SK-N-SH treated with all-trans-retinoic acid at 6 μM for 48 hours (cell line): ENCODE measurements at regions not wholly inside any gene's neighbourhood (a gene's known extent, or its start where the extent isn't known, plus 50 kb on each side); places are given as distances from the start of the nearest gene placed in this dataset.
"Not testable (repeated sequence)": the region's sequence is repeated elsewhere in the genome, so short reads cannot be mapped to it uniquely, and the experiment has no call there.

ENCODE experiments used
- ATAC-seq: fragments of 200-7000 bp; cut with Tn5 transposase; 3 replicates; pipeline ENCODE4 v1.9.1; 2020; ENCODE audit warnings: mild to moderate bottlenecking, moderate library complexity
- ARNTL ChIP-seq: fragments of 450-650 bp; formaldehyde crosslinking; IDR thresholded peaks from 2 replicates; pipeline ENCODE4 v1.5.0; 2020; ENCODE audit warnings: low read depth, mild to moderate bottlenecking, moderate library complexity, borderline replicate concordance
- BACH2 ChIP-seq: fragments of 250-450 bp; sonication (Bioruptor Pico); IDR thresholded peaks from 2 replicates; pipeline ENCODE4 v1.9.0; 2021; ENCODE audit warnings: mild to moderate bottlenecking, borderline replicate concordance
- CSDC2 ChIP-seq: fragments of 250-450 bp; sonication (Bioruptor Pico); IDR thresholded peaks from 2 replicates; pipeline ENCODE4 v1.5.0; 2020; ENCODE audit warnings: mild to moderate bottlenecking, moderate library complexity
- ESRRG ChIP-seq: fragments of 250-450 bp; sonication (Bioruptor Pico); IDR thresholded peaks from 2 replicates; pipeline ENCODE4 v1.6.1; 2021; ENCODE audit warnings: mild to moderate bottlenecking
- GLIS3 ChIP-seq: fragments of 250-450 bp; sonication (Bioruptor Pico); IDR thresholded peaks from 2 replicates; pipeline ENCODE4 v1.5.0; 2020; ENCODE audit warnings: mild to moderate bottlenecking, moderate library complexity
- ISL1 ChIP-seq: fragments of 250-450 bp; sonication (Bioruptor Pico); IDR thresholded peaks from 2 replicates; pipeline ENCODE4 v2.1.2; 2022; ENCODE audit warnings: mild to moderate bottlenecking, moderate library complexity
- PPARA ChIP-seq: fragments of 250-450 bp; sonication (Bioruptor Pico); IDR thresholded peaks from 2 replicates; pipeline ENCODE4 v1.5.0; 2020; ENCODE audit warnings: mild to moderate bottlenecking, borderline replicate concordance
- RARB ChIP-seq: fragments of 250-450 bp; sonication (Bioruptor Pico); IDR thresholded peaks from 2 replicates; pipeline ENCODE4 v1.8.0; 2021; ENCODE audit warnings: mild to moderate bottlenecking, moderate library complexity
- SNAI2 ChIP-seq: fragments of 250-450 bp; sonication (Bioruptor Pico); IDR thresholded peaks from 2 replicates; pipeline ENCODE4 v1.5.0; 2020; ENCODE audit warnings: mild to moderate bottlenecking, moderate library complexity
- TCF4 ChIP-seq: fragments of 250-450 bp; sonication (Bioruptor Pico); IDR thresholded peaks from 2 replicates; pipeline ENCODE4 v1.8.0; 2021; ENCODE audit warnings: mild to moderate bottlenecking, moderate library complexity, borderline replicate concordance
- TOX ChIP-seq: fragments of 250-450 bp; sonication (Bioruptor Pico); IDR thresholded peaks from 2 replicates; pipeline ENCODE4 v1.8.0; 2021; ENCODE audit warnings: mild to moderate bottlenecking, moderate library complexity, borderline replicate concordance
- ZC3H10 ChIP-seq: fragments of 250-450 bp; sonication (Bioruptor Pico); IDR thresholded peaks from 2 replicates; pipeline ENCODE4 v1.5.1; 2021; ENCODE audit warnings: mild to moderate bottlenecking, moderate library complexity
- ZFP3 ChIP-seq: fragments of 250-450 bp; sonication (Bioruptor Pico); IDR thresholded peaks from 2 replicates; pipeline ENCODE4 v1.5.0; 2020; ENCODE audit warnings: mild to moderate bottlenecking, moderate library complexity
- ZFP30 ChIP-seq: fragments of 450-650 bp; formaldehyde crosslinking; IDR thresholded peaks from 2 replicates; pipeline ENCODE4 v1.5.0; 2022; ENCODE audit warnings: mild to moderate bottlenecking, moderate library complexity
- ZNF565 ChIP-seq: fragments of 450-650 bp; formaldehyde crosslinking; conservative IDR thresholded peaks from 2 replicates; pipeline ENCODE4 v1.5.0; 2020; ENCODE audit warnings: low read depth, mild to moderate bottlenecking, moderate library complexity
- ZNF70 ChIP-seq: fragments of 450-650 bp; formaldehyde crosslinking; IDR thresholded peaks from 2 replicates; pipeline ENCODE4 v1.5.0; 2020; ENCODE audit warnings: mild to moderate bottlenecking, moderate library complexity
- ZNF8 ChIP-seq: fragments of 450-650 bp; formaldehyde crosslinking; IDR thresholded peaks from 2 replicates; pipeline ENCODE4 v1.5.0; 2020; ENCODE audit warnings: mild to moderate bottlenecking, moderate library complexity
- TF ChIP-seq, protein P1 (sequence below): fragments of 250-450 bp; sonication (Bioruptor Pico); IDR thresholded peaks from 2 replicates; pipeline ENCODE4 v1.5.0; 2020; ENCODE audit warnings: mild to moderate bottlenecking, moderate library complexity
- TF ChIP-seq, protein P2 (sequence below): fragments of 250-450 bp; sonication (Bioruptor Pico); IDR thresholded peaks from 2 replicates; pipeline ENCODE4 v1.5.1; 2020; ENCODE audit warnings: low read depth, mild to moderate bottlenecking, moderate library complexity
- TF ChIP-seq, protein P3 (sequence below): fragments of 250-450 bp; sonication (Bioruptor Pico); IDR thresholded peaks from 2 replicates; pipeline ENCODE4 v1.8.0; 2021; ENCODE audit warnings: low read depth, mild to moderate bottlenecking, moderate library complexity, borderline replicate concordance
- TF ChIP-seq, protein P4 (sequence below): fragments of 250-450 bp; sonication (Bioruptor Pico); IDR thresholded peaks from 2 replicates; pipeline ENCODE4 v1.5.1; 2021; ENCODE audit warnings: mild to moderate bottlenecking, moderate library complexity
- TF ChIP-seq, protein P5 (sequence below): fragments of 250-450 bp; sonication (Bioruptor Pico); IDR thresholded peaks from 2 replicates; pipeline ENCODE4 v1.8.0; 2020; ENCODE audit warnings: mild to moderate bottlenecking, moderate library complexity, borderline replicate concordance

DNA sequence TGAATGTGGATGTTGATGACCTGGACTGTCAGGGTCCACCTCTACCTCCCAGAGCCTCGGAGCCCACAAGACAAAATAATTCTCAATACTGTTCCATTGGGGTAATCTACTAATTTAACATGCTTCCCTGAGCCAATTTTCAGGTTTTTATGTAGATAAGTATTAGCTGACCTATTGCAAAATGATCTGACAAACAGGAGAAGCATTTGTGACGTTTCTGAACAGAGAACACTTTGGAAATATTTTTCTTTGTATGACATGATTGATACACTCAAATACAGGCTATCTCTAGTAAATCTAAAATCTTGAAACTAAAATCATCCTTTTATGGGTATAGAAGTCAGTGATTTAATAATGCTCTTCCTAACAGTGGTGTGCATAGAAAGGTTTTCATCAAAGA, 716.6 kb downstream of the KLHL13 start:
- TF ChIP-seq TCF4 (CRISPR knock-in tag), result no peak
- no peak for TF ChIP-seq PPARA
- TF ChIP-seq, protein P1, sequence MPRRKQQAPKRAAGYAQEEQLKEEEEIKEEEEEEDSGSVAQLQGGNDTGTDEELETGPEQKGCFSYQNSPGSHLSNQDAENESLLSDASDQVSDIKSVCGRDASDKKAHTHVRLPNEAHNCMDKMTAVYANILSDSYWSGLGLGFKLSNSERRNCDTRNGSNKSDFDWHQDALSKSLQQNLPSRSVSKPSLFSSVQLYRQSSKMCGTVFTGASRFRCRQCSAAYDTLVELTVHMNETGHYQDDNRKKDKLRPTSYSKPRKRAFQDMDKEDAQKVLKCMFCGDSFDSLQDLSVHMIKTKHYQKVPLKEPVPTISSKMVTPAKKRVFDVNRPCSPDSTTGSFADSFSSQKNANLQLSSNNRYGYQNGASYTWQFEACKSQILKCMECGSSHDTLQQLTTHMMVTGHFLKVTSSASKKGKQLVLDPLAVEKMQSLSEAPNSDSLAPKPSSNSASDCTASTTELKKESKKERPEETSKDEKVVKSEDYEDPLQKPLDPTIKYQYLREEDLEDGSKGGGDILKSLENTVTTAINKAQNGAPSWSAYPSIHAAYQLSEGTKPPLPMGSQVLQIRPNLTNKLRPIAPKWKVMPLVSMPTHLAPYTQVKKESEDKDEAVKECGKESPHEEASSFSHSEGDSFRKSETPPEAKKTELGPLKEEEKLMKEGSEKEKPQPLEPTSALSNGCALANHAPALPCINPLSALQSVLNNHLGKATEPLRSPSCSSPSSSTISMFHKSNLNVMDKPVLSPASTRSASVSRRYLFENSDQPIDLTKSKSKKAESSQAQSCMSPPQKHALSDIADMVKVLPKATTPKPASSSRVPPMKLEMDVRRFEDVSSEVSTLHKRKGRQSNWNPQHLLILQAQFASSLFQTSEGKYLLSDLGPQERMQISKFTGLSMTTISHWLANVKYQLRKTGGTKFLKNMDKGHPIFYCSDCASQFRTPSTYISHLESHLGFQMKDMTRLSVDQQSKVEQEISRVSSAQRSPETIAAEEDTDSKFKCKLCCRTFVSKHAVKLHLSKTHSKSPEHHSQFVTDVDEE (CRISPR knock-in tag), result no peak
- TF ChIP-seq ESRRG (CRISPR knock-in tag), result no peak
- TF ChIP-seq ZC3H10 (CRISPR knock-in tag), result no peak
- TF ChIP-seq ISL1 (CRISPR knock-in tag), result no peak
- TF ChIP-seq, protein P2, sequence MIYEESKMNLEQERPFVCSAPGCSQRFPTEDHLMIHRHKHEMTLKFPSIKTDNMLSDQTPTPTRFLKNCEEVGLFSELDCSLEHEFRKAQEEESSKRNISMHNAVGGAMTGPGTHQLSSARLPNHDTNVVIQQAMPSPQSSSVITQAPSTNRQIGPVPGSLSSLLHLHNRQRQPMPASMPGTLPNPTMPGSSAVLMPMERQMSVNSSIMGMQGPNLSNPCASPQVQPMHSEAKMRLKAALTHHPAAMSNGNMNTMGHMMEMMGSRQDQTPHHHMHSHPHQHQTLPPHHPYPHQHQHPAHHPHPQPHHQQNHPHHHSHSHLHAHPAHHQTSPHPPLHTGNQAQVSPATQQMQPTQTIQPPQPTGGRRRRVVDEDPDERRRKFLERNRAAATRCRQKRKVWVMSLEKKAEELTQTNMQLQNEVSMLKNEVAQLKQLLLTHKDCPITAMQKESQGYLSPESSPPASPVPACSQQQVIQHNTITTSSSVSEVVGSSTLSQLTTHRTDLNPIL (CRISPR knock-in tag), result no peak
- TF ChIP-seq ARNTL (CRISPR knock-in tag), result no peak
- TF ChIP-seq ZNF8 (CRISPR knock-in tag), result no peak
- no peak for TF ChIP-seq ZFP30
- no peak for TF ChIP-seq GLIS3 (CRISPR knock-in tag)
- TF ChIP-seq, protein P3, sequence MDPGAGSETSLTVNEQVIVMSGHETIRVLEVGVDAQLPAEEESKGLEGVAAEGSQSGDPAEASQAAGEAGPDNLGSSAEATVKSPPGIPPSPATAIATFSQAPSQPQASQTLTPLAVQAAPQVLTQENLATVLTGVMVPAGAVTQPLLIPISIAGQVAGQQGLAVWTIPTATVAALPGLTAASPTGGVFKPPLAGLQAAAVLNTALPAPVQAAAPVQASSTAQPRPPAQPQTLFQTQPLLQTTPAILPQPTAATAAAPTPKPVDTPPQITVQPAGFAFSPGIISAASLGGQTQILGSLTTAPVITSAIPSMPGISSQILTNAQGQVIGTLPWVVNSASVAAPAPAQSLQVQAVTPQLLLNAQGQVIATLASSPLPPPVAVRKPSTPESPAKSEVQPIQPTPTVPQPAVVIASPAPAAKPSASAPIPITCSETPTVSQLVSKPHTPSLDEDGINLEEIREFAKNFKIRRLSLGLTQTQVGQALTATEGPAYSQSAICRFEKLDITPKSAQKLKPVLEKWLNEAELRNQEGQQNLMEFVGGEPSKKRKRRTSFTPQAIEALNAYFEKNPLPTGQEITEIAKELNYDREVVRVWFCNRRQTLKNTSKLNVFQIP (CRISPR knock-in tag), result no peak
- no peak for TF ChIP-seq SNAI2 (CRISPR knock-in tag)
- TF ChIP-seq ZNF70 (CRISPR knock-in tag), result no peak
- TF ChIP-seq RARB (CRISPR knock-in tag), result no peak
- ATAC-seq, result no peak

DNA sequence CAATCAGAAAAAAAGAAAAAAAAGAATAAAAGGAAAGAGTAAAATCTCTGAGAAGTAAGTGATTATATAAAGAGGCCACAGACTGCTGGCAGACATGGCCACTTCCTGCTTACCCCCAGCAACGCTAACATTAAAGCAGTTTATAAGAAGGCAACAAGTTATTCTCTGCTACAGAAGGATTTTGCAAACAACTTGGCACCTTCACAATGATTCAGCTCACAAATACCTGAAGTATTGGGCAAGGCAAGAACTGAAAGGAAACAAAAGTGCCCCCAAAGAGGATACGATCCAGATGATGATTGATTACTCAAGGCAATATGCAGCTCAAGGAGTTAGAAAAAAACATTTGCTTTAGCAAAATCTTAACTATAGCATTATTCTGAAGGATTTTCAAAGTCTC, 718.8 kb downstream of the KLHL13 start:
- TF ChIP-seq ZC3H10 (CRISPR knock-in tag) (no peak), ISL1 (CRISPR knock-in tag) (no peak), ZNF8 (CRISPR knock-in tag) (no peak), ZFP30 (no peak), SNAI2 (CRISPR knock-in tag) (no peak), ARNTL (CRISPR knock-in tag) (no peak), CSDC2 (CRISPR knock-in tag) (no peak), RARB (CRISPR knock-in tag) (no peak), TCF4 (CRISPR knock-in tag) (no peak), TOX (no peak), ESRRG (CRISPR knock-in tag) (no peak), ZNF565 (no peak), ZFP3 (CRISPR knock-in tag) (no peak), ZNF70 (CRISPR knock-in tag) (no peak), BACH2 (CRISPR knock-in tag) (no peak), PPARA (no peak)
- TF ChIP-seq, protein P4, sequence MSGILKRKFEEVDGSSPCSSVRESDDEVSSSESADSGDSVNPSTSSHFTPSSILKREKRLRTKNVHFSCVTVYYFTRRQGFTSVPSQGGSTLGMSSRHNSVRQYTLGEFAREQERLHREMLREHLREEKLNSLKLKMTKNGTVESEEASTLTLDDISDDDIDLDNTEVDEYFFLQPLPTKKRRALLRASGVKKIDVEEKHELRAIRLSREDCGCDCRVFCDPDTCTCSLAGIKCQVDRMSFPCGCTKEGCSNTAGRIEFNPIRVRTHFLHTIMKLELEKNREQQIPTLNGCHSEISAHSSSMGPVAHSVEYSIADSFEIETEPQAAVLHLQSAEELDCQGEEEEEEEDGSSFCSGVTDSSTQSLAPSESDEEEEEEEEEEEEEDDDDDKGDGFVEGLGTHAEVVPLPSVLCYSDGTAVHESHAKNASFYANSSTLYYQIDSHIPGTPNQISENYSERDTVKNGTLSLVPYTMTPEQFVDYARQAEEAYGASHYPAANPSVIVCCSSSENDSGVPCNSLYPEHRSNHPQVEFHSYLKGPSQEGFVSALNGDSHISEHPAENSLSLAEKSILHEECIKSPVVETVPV, result no peak
- no peak for ATAC-seq

DNA sequence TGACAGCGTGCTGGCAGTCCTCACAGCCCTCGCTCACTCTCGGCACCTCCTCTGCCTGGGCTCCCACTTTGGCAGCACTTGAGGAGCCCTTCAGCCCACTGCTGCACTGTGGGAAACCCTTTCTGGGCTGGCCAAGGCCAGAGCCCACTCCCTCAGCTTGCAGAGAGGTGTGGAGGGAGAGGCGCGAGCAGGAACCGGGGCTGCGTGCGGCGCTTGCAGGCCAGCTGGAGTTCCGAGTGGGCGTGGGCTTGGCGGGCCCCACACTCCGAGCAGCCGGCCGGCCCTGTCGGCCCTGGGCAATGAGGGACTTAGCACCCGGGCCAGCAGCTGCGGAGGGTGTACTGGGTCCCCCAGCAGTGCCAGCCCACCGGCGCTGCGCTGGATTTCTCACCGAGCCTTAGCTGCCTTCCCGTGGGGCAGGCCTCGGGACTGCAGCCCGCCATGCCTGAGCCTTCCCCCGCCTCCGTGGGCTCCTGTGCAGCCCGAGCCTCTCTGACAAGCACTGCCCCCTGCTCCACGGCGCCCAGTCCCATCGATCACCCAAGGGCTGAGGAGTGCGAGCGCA, 722.0 kb downstream of the KLHL13 start:
- ATAC-seq, result not testable (repeated sequence)

DNA sequence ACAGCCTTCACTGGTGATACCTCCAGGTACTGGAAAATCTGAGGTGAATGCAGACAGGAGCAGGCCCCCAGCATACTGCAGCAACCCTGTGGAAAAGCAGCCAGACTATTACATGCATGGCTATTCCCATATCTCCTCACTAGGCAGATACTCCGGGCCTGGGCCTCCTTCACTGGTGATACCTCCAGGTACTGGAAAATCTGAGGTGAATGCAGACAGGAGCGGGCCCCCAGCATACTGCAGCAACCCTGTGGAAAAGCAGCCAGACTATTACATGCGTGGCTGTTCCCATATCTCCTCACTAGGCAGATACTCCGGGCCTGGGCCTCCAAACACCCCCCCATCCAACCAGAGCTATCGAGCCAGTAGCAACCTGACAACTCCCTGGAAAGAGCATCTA, 724.2 kb downstream of the KLHL13 start:
- not testable (repeated sequence) for ATAC-seq

DNA sequence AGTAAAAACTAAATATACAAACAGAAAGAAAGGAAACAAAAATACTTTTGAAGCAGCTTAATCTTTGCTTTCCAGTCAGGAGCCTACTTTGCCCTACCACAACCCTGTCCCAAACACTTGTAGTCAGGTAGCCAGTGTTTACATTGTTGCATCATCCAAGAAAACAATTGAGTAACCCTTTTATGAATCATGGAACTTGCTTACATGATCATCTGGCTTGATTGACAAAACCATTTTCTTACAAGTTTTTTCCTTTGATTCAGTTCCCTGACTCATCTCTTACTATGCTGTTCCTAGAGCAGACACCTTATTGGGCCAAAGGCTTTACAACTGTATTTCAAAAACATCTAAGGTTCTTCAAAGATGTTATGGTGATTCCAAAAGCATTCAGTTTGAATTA, 740.1 kb downstream of the KLHL13 start:
- TF ChIP-seq ESRRG (CRISPR knock-in tag) (no peak), TOX (no peak), ZFP3 (CRISPR knock-in tag) (no peak), TCF4 (CRISPR knock-in tag) (no peak), CSDC2 (CRISPR knock-in tag) (no peak)
- TF ChIP-seq, protein P5, sequence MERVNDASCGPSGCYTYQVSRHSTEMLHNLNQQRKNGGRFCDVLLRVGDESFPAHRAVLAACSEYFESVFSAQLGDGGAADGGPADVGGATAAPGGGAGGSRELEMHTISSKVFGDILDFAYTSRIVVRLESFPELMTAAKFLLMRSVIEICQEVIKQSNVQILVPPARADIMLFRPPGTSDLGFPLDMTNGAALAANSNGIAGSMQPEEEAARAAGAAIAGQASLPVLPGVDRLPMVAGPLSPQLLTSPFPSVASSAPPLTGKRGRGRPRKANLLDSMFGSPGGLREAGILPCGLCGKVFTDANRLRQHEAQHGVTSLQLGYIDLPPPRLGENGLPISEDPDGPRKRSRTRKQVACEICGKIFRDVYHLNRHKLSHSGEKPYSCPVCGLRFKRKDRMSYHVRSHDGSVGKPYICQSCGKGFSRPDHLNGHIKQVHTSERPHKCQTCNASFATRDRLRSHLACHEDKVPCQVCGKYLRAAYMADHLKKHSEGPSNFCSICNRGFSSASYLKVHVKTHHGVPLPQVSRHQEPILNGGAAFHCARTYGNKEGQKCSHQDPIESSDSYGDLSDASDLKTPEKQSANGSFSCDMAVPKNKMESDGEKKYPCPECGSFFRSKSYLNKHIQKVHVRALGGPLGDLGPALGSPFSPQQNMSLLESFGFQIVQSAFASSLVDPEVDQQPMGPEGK (CRISPR knock-in tag), result no peak
- ATAC-seq, result no peak
